ENCODE measurements at regions not wholly inside any gene's neighbourhood (a gene's known extent, or its start where the extent isn't known, plus 50 kb on each side); places are given as distances from the start of the nearest gene placed in this dataset.

- TF ChIP-seq CTCF (IDR thresholded peaks at IDR 0.05), result no peak
- DNase-seq (ENCODE audit: extremely low spot score, unreplicated experiment), result no peak
- H3K4me3 Mint-ChIP-seq (ENCODE audit: unreplicated experiment), result no peak overlapping the region
- no peak overlapping the region for H3K27ac Mint-ChIP-seq (ENCODE audit: unreplicated experiment)
- peaks cover 2% of the 10 kb centered on the region for H3K27me3 Mint-ChIP-seq (ENCODE audit: unreplicated experiment)
- no peaks in the 10 kb centered on the region for H3K36me3 Mint-ChIP-seq (ENCODE audit: unreplicated experiment)
- peaks cover 9% of the 10 kb centered on the region for H3K9me3 Mint-ChIP-seq (ENCODE audit: unreplicated experiment)
- no peaks in the 10 kb centered on the region for H3K4me1 Mint-ChIP-seq (ENCODE audit: unreplicated experiment)
Measured at GRCh38 chr5:1974081-1974480, 91.4 kb upstream of the IRX4 start.

- DNase-seq (ENCODE audit: extremely low spot score, unreplicated experiment), result peak; percentile 69
- Mint-ChIP-seq H3K36me3 (ENCODE audit: unreplicated experiment) (no peaks in the 10 kb centered on the region), H3K4me3 (ENCODE audit: unreplicated experiment) (no peak overlapping the region), H3K4me1 (ENCODE audit: unreplicated experiment) (no peaks in the 10 kb centered on the region), H3K9me3 (ENCODE audit: unreplicated experiment) (peaks cover 3% of the 10 kb centered on the region), H3K27ac (ENCODE audit: unreplicated experiment) (no peak overlapping the region), H3K27me3 (ENCODE audit: unreplicated experiment) (peaks cover 2% of the 10 kb centered on the region)
- no peak for TF ChIP-seq CTCF (IDR thresholded peaks at IDR 0.05)
Measured at GRCh38 chr5:1973391-1974013, 90.8 kb upstream of the IRX4 start.

GRCh38 chr5:1971944-1972343 is 89.2 kb upstream of the IRX4 start:
- no peaks in the 10 kb centered on the region for H3K36me3 Mint-ChIP-seq (ENCODE audit: unreplicated experiment)
- H3K27me3 Mint-ChIP-seq (ENCODE audit: unreplicated experiment), result peaks cover 2% of the 10 kb centered on the region
- no peaks in the 10 kb centered on the region for H3K4me1 Mint-ChIP-seq (ENCODE audit: unreplicated experiment)
- no peak overlapping the region for H3K27ac Mint-ChIP-seq (ENCODE audit: unreplicated experiment)
- no peak overlapping the region for H3K4me3 Mint-ChIP-seq (ENCODE audit: unreplicated experiment)
- DNase-seq (ENCODE audit: extremely low spot score, unreplicated experiment), result peak; percentile 80
- TF ChIP-seq CTCF (IDR thresholded peaks at IDR 0.05), result no peak
- peaks cover 3% of the 10 kb centered on the region for H3K9me3 Mint-ChIP-seq (ENCODE audit: unreplicated experiment)

- Mint-ChIP-seq H3K9me3 (ENCODE audit: unreplicated experiment) (peaks cover 5% of the 10 kb centered on the region), H3K27ac (ENCODE audit: unreplicated experiment) (no peak overlapping the region), H3K36me3 (ENCODE audit: unreplicated experiment) (no peaks in the 10 kb centered on the region), H3K4me3 (ENCODE audit: unreplicated experiment) (no peak overlapping the region), H3K27me3 (ENCODE audit: unreplicated experiment) (no peaks in the 10 kb centered on the region), H3K4me1 (ENCODE audit: unreplicated experiment) (no peaks in the 10 kb centered on the region)
- peak; percentile 74 for DNase-seq (ENCODE audit: extremely low spot score, unreplicated experiment)
- no peak for TF ChIP-seq CTCF (IDR thresholded peaks at IDR 0.05)
Measured at GRCh38 chr5:1967736-1968135, 85.0 kb upstream of the IRX4 start.

GRCh38 chr5:1966461-1966860 is 83.7 kb upstream of the IRX4 start:
- no peak for TF ChIP-seq CTCF (IDR thresholded peaks at IDR 0.05)
- Mint-ChIP-seq H3K36me3 (ENCODE audit: unreplicated experiment) (no peaks in the 10 kb centered on the region), H3K4me1 (ENCODE audit: unreplicated experiment) (no peaks in the 10 kb centered on the region), H3K27me3 (ENCODE audit: unreplicated experiment) (no peaks in the 10 kb centered on the region), H3K27ac (ENCODE audit: unreplicated experiment) (no peak overlapping the region), H3K4me3 (ENCODE audit: unreplicated experiment) (no peak overlapping the region), H3K9me3 (ENCODE audit: unreplicated experiment) (peaks cover 5% of the 10 kb centered on the region)
- DNase-seq (ENCODE audit: extremely low spot score, unreplicated experiment), result peak; percentile 76
